Calu3 (cell line): ENCODE measurements at regions not wholly inside any gene's neighbourhood (a gene's known extent, or its start where the extent isn't known, plus 50 kb on each side); places are given as distances from the start of the nearest gene placed in this dataset.

Experiments
- BruUV-seq: library from RNA; stranded (reverse); fragments of 400-500 nt; replicated peaks from 2 replicates; lab custom pipeline; 2021; lab: Mats Ljungman, UMichigan
- CTCF ChIA-PET: fragments of 300-600 bp; sonication (Branson Sonifier 250); formaldehyde crosslinking; loops from one replicate; lab custom pipeline; 2022; ENCODE audit warnings: antibody characterized with exemption; lab: Charles Lee
- DNase-seq: peaks from one replicate; pipeline ENCODE4 v3.0.0; 2022
- H3K27ac Mint-ChIP-seq: one replicate; pipeline ENCODE4 v1.8.0; 2022; ENCODE audit warnings: mixed read lengths; ENCODE audit not compliant: unreplicated experiment
- H3K27me3 Mint-ChIP-seq: one replicate; pipeline ENCODE4 v1.8.0; 2022; ENCODE audit warnings: mixed read lengths; ENCODE audit not compliant: unreplicated experiment
- H3K36me3 Mint-ChIP-seq: one replicate; pipeline ENCODE4 v1.8.0; 2022; ENCODE audit warnings: mild to moderate bottlenecking, moderate library complexity, mixed read lengths; ENCODE audit not compliant: insufficient read depth, unreplicated experiment
- H3K4me1 Mint-ChIP-seq: one replicate; pipeline ENCODE4 v1.8.0; 2022; ENCODE audit warnings: mild to moderate bottlenecking, low read depth, mixed read lengths; ENCODE audit not compliant: unreplicated experiment
- H3K4me3 Mint-ChIP-seq: one replicate; pipeline ENCODE4 v1.8.0; 2022; ENCODE audit warnings: mild to moderate bottlenecking, low read depth, moderate library complexity, mixed read lengths; ENCODE audit not compliant: unreplicated experiment
- H3K9me3 Mint-ChIP-seq: one replicate; pipeline ENCODE4 v1.8.0; 2022; ENCODE audit warnings: low read depth, mixed read lengths; ENCODE audit not compliant: unreplicated experiment
- intact Hi-C: fragments of 100-400 bp; cut with micrococcal nuclease; formaldehyde crosslinking; loops from one replicate; pipeline ENCODE4 v1.10.0; 2022; ENCODE audit not compliant: unreplicated experiment
- TF ChIP-seq, protein P1 (sequence below): fragments of 200-600 bp; IDR thresholded peaks from one replicate; pipeline ENCODE4 v1.8.0; 2022; ENCODE audit warnings: antibody characterized with exemption; ENCODE audit not compliant: unreplicated experiment

DNA sequence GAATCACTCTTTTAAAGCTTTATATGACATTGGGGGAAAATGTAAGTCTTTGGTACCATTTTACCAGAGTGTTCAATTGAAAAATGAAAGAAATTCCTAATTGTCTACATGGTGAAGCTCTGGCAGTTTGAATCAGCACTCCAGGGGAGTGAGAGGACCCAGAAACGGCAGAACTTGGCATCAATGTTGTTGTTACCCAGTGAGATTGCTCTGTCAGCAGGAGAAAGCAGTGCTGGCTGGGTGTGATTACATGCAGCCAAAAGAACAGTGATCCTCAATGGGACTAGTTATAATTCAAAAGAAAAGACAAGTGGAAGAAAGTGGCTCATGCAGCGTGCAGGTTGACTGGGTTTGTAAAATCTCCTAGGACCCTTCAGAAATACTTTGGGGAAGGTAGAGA lies 206.4 kb downstream of the PTPRC start:
- CTCF ChIA-PET = no interaction called here
- Mint-ChIP-seq H3K9me3 (peaks cover 2% of the 10 kb centered on the region), H3K36me3 (peaks cover 37% of the 10 kb centered on the region), H3K27ac (no peak overlapping the region), H3K27me3 (no peaks in the 10 kb centered on the region), H3K4me1 (peaks cover 8% of the 10 kb centered on the region), H3K4me3 (no peak overlapping the region)
- BruUV-seq = no TSS peak
- no peak for DNase-seq
- TF ChIP-seq, protein P1, sequence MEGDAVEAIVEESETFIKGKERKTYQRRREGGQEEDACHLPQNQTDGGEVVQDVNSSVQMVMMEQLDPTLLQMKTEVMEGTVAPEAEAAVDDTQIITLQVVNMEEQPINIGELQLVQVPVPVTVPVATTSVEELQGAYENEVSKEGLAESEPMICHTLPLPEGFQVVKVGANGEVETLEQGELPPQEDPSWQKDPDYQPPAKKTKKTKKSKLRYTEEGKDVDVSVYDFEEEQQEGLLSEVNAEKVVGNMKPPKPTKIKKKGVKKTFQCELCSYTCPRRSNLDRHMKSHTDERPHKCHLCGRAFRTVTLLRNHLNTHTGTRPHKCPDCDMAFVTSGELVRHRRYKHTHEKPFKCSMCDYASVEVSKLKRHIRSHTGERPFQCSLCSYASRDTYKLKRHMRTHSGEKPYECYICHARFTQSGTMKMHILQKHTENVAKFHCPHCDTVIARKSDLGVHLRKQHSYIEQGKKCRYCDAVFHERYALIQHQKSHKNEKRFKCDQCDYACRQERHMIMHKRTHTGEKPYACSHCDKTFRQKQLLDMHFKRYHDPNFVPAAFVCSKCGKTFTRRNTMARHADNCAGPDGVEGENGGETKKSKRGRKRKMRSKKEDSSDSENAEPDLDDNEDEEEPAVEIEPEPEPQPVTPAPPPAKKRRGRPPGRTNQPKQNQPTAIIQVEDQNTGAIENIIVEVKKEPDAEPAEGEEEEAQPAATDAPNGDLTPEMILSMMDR = no peak
- intact Hi-C loops = no loop called here

DNA sequence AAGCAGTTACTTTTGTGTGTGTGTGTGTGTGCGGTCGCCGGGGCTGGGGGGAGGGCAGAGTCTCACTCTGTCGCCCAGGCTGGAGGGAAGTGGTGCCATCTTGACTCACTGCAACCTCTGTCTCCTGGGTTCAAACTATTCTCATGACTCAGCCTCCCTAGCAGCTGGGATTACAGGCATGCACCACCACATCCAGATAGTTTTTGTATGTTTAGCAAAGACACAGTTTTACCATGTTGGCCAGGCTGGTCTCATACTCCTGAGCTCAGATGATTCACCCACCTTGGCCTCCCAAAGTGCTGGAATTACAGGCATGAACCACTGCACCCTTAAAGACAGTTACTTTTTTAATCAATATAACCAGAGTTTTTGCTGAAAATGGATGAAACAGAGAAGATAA lies 207.0 kb downstream of the PTPRC start:
- Mint-ChIP-seq H3K4me1 (peaks cover 8% of the 10 kb centered on the region), H3K27ac (no peak overlapping the region), H3K27me3 (no peaks in the 10 kb centered on the region), H3K4me3 (no peak overlapping the region), H3K9me3 (peaks cover 2% of the 10 kb centered on the region), H3K36me3 (peaks cover 38% of the 10 kb centered on the region)
- TF ChIP-seq, protein P1 = no peak
- no peak for DNase-seq
- no TSS peak for BruUV-seq
- intact Hi-C loops = no loop called here
- CTCF ChIA-PET = no interaction called here

DNA sequence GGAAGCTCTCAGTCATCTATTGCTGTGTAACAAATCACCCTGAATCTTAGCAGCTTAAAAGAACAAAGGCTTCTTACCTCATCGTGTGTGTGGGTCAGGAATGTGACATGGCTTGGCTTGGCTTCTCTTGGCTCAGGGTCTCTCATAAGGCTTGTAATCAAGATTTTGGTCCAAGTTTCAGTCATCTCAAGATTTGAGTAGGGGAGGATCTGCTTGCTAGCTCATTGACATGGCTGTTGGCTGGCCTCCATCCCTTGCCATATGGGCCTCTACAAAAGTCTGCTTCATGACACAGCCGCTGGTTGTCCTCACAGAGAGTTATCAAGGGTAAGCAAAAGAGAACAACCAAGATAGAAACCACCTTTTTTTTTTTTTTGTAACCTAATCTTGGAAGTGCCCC lies 207.7 kb downstream of the PTPRC start:
- Mint-ChIP-seq H3K36me3 (peaks cover 43% of the 10 kb centered on the region), H3K27me3 (no peaks in the 10 kb centered on the region), H3K27ac (no peak overlapping the region), H3K4me1 (peaks cover 2% of the 10 kb centered on the region), H3K4me3 (no peak overlapping the region), H3K9me3 (peaks cover 2% of the 10 kb centered on the region)
- DNase-seq = no peak
- TF ChIP-seq, protein P1 = no peak
- CTCF ChIA-PET = interaction anchor here (0.7 kb wide), 1 partner anchor 627 kb away, joined by 3 read pairs; no protein-coding TSS in a partner anchor
- no TSS peak for BruUV-seq
- intact Hi-C loops = no loop called here

DNA sequence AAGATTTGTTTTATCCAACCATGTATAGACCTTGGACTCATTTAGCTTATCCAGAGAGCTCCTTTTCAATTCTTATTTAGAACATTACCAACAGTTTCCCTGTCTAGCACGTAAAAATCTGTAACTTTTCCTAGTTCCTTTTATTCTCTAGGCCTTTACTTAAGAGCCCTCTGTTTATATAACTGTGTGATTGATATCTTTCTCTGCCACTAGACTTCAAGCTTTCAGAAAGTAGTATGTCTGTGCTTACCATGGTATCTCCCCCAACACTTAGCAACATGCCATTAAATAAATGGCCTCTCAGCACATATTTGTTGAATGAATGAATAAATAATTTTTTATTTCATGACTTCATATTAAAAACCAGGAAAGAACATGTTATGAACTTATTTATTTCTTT lies 209.4 kb downstream of the PTPRC start:
- Mint-ChIP-seq H3K27me3 (no peaks in the 10 kb centered on the region), H3K9me3 (peaks cover 2% of the 10 kb centered on the region), H3K4me3 (no peak overlapping the region), H3K27ac (no peak overlapping the region), H3K4me1 (no peaks in the 10 kb centered on the region), H3K36me3 (peaks cover 43% of the 10 kb centered on the region)
- no TSS peak for BruUV-seq
- no peak for DNase-seq
- CTCF ChIA-PET = no interaction called here
- intact Hi-C loops = no loop called here
- TF ChIP-seq, protein P1 = no peak
